Parathyroid adenoma (tissue), 2 donors: ENCODE measurements at regions not wholly inside any gene's neighbourhood (a gene's known extent, or its start where the extent isn't known, plus 50 kb on each side); places are given as distances from the start of the nearest gene placed in this dataset.

Source experiments
- H2AFZ ChIP-seq: fragments of 300-600 bp; sonication (generic); one replicate; pipeline ENCODE4 v1.7.0; 2017; ENCODE audit warnings: antibody characterized with exemption, mild to moderate bottlenecking
- H3K27ac ChIP-seq: fragments of 300-600 bp; sonication (generic); one replicate; pipeline ENCODE4 v1.7.0; 2017
- H3K27me3 ChIP-seq: fragments of 300-600 bp; sonication (generic); one replicate; pipeline ENCODE4 v1.7.0; 2017; ENCODE audit warnings: low read length; ENCODE audit not compliant: control insufficient read depth, insufficient read depth
- H3K36me3 ChIP-seq: fragments of 300-600 bp; sonication (generic); one replicate; pipeline ENCODE4 v1.7.0; 2017; ENCODE audit warnings: low read length; ENCODE audit not compliant: control insufficient read depth, insufficient read depth
- H3K4me1 ChIP-seq: fragments of 300-600 bp; sonication (generic); one replicate; pipeline ENCODE4 v1.7.0; 2017; ENCODE audit warnings: control low read depth
- H3K4me2 ChIP-seq: fragments of 300-600 bp; sonication (generic); one replicate; pipeline ENCODE4 v1.7.0; 2017; ENCODE audit warnings: low read length
- H3K4me3 ChIP-seq: fragments of 300-600 bp; sonication (generic); one replicate; pipeline ENCODE4 v1.7.0; 2017; ENCODE audit warnings: low read depth, low read length
- H3K79me2 ChIP-seq: fragments of 300-600 bp; sonication (generic); one replicate; pipeline ENCODE4 v1.7.0; 2017; ENCODE audit warnings: control low read depth
- H3K9ac ChIP-seq: fragments of 300-600 bp; sonication (generic); one replicate; pipeline ENCODE4 v1.7.0; 2017; ENCODE audit warnings: mild to moderate bottlenecking
- H3K9me3 ChIP-seq: fragments of 300-600 bp; sonication (generic); one replicate; pipeline ENCODE4 v1.7.0; 2017; ENCODE audit warnings: low read length; ENCODE audit not compliant: control insufficient read depth
- TF ChIP-seq, protein P1 (sequence below): fragments of 300-600 bp; sonication (generic); IDR thresholded peaks from one replicate; pipeline ENCODE4 v1.7.0; 2017; ENCODE audit warnings: antibody characterized with exemption, mild to moderate bottlenecking
- donor health status: primary hyperparathyroidism.

DNA sequence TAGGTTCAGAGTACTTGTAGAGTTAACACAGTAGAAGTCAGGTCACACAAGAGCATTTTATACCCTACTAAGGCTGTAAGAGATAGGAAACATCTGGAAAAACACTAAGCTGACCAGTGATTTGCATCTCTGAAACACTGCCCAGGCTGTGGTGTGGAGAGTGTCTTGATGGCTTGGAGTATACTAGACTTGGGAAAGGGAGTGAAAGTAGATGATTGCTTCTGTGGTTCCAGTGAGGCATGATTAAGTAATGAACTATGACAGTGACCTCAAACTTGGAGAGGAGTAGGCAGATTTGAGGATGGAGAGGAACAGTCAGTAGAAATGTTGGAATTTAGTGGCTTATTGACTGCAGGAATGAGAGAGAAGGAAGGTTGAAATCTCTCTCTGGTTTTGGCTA lies 201.2 kb downstream of the FLRT2 start:
- no peak overlapping the region for H3K4me2 ChIP-seq
- TF ChIP-seq, protein P1, sequence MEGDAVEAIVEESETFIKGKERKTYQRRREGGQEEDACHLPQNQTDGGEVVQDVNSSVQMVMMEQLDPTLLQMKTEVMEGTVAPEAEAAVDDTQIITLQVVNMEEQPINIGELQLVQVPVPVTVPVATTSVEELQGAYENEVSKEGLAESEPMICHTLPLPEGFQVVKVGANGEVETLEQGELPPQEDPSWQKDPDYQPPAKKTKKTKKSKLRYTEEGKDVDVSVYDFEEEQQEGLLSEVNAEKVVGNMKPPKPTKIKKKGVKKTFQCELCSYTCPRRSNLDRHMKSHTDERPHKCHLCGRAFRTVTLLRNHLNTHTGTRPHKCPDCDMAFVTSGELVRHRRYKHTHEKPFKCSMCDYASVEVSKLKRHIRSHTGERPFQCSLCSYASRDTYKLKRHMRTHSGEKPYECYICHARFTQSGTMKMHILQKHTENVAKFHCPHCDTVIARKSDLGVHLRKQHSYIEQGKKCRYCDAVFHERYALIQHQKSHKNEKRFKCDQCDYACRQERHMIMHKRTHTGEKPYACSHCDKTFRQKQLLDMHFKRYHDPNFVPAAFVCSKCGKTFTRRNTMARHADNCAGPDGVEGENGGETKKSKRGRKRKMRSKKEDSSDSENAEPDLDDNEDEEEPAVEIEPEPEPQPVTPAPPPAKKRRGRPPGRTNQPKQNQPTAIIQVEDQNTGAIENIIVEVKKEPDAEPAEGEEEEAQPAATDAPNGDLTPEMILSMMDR = no peak
- H2AFZ ChIP-seq = no peak overlapping the region
- H3K9me3 ChIP-seq = no peaks in the 10 kb centered on the region
- no peaks in the 10 kb centered on the region for H3K27me3 ChIP-seq
- H3K36me3 ChIP-seq = no peaks in the 10 kb centered on the region
- H3K4me1 ChIP-seq = no peaks in the 10 kb centered on the region
- no peaks in the 10 kb centered on the region for H3K79me2 ChIP-seq
- H3K4me3 ChIP-seq = no peak overlapping the region
- H3K9ac ChIP-seq = no peak overlapping the region
- no peak overlapping the region for H3K27ac ChIP-seq

DNA sequence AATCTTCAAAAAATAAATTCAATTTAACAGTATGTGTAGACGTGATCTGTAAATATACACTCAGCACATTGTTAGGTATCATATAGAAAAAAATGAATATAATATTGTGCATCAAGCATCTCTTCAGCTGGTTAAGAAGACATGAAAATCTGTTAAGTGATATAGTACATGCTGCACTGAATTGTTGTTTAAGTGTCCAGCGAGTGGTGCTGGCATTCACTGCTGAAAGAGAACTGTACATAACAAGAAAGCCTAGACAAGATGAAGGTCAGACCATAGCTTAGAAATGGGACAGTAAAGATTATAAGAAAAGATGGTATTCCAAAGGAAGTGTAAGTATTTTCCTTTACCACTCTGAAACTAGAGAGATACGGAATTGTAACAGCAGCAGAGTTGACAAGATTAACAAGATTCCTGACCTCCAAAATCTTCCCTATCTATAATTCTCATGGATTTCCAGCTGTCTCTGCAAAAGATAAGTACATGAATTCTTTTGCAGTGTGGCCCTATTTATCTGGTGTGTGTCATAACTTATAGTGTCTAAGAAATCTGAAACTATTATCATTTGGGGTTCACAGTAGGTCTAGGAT lies 198.6 kb downstream of the FLRT2 start:
- H3K9ac ChIP-seq = no peak overlapping the region
- no peaks in the 10 kb centered on the region for H3K4me1 ChIP-seq
- no peaks in the 10 kb centered on the region for H3K27me3 ChIP-seq
- TF ChIP-seq, protein P1 = no peak
- no peak overlapping the region for H3K4me2 ChIP-seq
- no peak overlapping the region for H3K4me3 ChIP-seq
- no peaks in the 10 kb centered on the region for H3K36me3 ChIP-seq
- no peak overlapping the region for H2AFZ ChIP-seq
- no peaks in the 10 kb centered on the region for H3K9me3 ChIP-seq
- H3K27ac ChIP-seq = no peak overlapping the region
- no peaks in the 10 kb centered on the region for H3K79me2 ChIP-seq

DNA sequence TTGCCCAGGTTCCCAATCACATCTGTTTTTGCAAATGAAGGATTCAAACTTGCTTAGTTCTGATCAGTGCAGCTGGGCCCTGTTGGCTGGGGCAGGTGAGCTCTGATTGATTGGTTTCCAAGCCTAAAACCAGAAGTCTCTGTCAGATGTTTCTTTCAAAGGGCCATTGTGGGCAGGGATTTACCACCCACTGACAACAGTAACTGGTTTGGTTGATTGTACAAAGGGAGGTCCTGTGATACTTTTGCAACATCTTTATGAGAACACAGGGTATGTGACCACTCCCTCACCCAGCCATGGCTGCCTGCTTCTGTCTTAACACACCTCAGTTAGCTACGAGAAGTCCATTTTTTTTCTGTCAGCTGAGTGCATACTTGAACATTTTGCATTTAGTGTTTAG lies 184.1 kb downstream of the FLRT2 start:
- TF ChIP-seq, protein P1 = no peak
- H2AFZ ChIP-seq = no peak overlapping the region
- H3K4me2 ChIP-seq = no peak overlapping the region
- no peaks in the 10 kb centered on the region for H3K27me3 ChIP-seq
- H3K4me3 ChIP-seq = no peak overlapping the region
- H3K36me3 ChIP-seq = no peaks in the 10 kb centered on the region
- no peaks in the 10 kb centered on the region for H3K4me1 ChIP-seq
- no peak overlapping the region for H3K9ac ChIP-seq
- no peaks in the 10 kb centered on the region for H3K79me2 ChIP-seq
- H3K9me3 ChIP-seq = no peaks in the 10 kb centered on the region
- H3K27ac ChIP-seq = no peak overlapping the region

DNA sequence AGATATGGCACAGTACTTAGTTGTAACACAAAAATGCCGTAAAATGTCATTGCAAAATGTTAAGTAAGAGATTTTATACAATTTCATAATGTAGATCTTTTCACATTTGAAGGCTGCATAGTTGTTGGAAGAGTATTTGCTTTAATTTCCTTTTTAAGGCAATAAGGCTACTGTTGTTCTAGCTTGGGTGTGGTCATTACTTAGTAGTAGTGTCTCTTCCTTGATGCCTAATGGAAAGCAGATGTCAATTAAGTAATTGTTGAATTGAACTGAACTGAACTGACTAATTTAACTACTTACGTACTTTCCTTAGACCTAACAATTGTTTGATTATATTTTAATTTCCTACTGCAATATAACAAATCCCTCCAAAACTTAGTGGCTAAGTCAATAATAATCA lies 181.7 kb downstream of the FLRT2 start:
- Histone ChIP-seq H2AFZ (no peak overlapping the region), H3K4me1 (no peaks in the 10 kb centered on the region), H3K9ac (no peak overlapping the region), H3K27me3 (no peaks in the 10 kb centered on the region), H3K4me3 (no peak overlapping the region), H3K27ac (no peak overlapping the region), H3K79me2 (no peaks in the 10 kb centered on the region), H3K9me3 (no peaks in the 10 kb centered on the region), H3K36me3 (no peaks in the 10 kb centered on the region), H3K4me2 (no peak overlapping the region)
- TF ChIP-seq, protein P1 = no peak
